Smooth muscle cell (in vitro differentiated cells): ENCODE measurements at regions not wholly inside any gene's neighbourhood (a gene's known extent, or its start where the extent isn't known, plus 50 kb on each side); places are given as distances from the start of the nearest gene placed in this dataset.
"Not testable (repeated sequence)": the region's sequence is repeated elsewhere in the genome, so short reads cannot be mapped to it uniquely, and the experiment has no call there.

Source experiments
- DNase-seq: peaks from one replicate; lab custom pipeline; 2025; ENCODE audit not compliant: unreplicated experiment; lab: John Stamatoyannopoulos, UW
- H2AFZ ChIP-seq: fragments of 200-600 bp; sonication (generic); 2 replicates; pipeline ENCODE4 v1.6.0; 2016; ENCODE audit warnings: antibody characterized with exemption, low read depth, mild to moderate bottlenecking
- H3F3A ChIP-seq: fragments of 200-600 bp; sonication (generic); 2 replicates; pipeline ENCODE4 v1.6.0; 2017; ENCODE audit warnings: antibody characterized with exemption, low read depth
- H3K27ac ChIP-seq: fragments of 200-600 bp; sonication (generic); 2 replicates; pipeline ENCODE4 v1.5.1; 2016; ENCODE audit warnings: low read depth, mild to moderate bottlenecking
- H3K27me3 ChIP-seq: fragments of 200-600 bp; sonication (generic); 2 replicates; pipeline ENCODE4 v1.6.1; 2016; ENCODE audit warnings: low read depth, mild to moderate bottlenecking
- H3K36me3 ChIP-seq: fragments of 200-600 bp; sonication (generic); 2 replicates; pipeline ENCODE4 v1.5.1; 2016; ENCODE audit warnings: low read depth
- H3K4me1 ChIP-seq: fragments of 200-600 bp; sonication (generic); 2 replicates; pipeline ENCODE4 v1.5.1; 2016; ENCODE audit warnings: low read depth
- H3K4me2 ChIP-seq: fragments of 200-600 bp; sonication (generic); 2 replicates; pipeline ENCODE4 v1.6.0; 2016; ENCODE audit warnings: mild to moderate bottlenecking
- H3K4me3 ChIP-seq: fragments of 200-600 bp; sonication (generic); 2 replicates; pipeline ENCODE4 v1.5.1; 2016; ENCODE audit warnings: mild to moderate bottlenecking
- H3K79me2 ChIP-seq: fragments of 200-600 bp; sonication (generic); 2 replicates; pipeline ENCODE4 v1.6.0; 2016; ENCODE audit warnings: low read depth, mild to moderate bottlenecking
- H3K9ac ChIP-seq: fragments of 200-600 bp; sonication (generic); 2 replicates; pipeline ENCODE4 v1.6.0; 2016; ENCODE audit warnings: low read depth
- H3K9me3 ChIP-seq: fragments of 200-600 bp; sonication (generic); replicated peaks from 2 replicates; pipeline ENCODE4 v1.5.1; 2016; ENCODE audit warnings: low read depth
- H4K20me1 ChIP-seq: fragments of 200-600 bp; sonication (generic); 2 replicates; pipeline ENCODE4 v1.6.0; 2016; ENCODE audit warnings: low read depth
- WGBS: methylation state at CpG from one replicate; pipeline ENCODE4 v1.1.7; 2016; ENCODE audit warnings: low lambda C conversion rate; 5-methylcytosine and 5-hydroxymethylcytosine counted together
- TF ChIP-seq, protein P1 (sequence below): fragments of 200-600 bp; sonication (generic); IDR thresholded peaks from 2 replicates; pipeline ENCODE4 v1.5.1; 2017; ENCODE audit warnings: borderline replicate concordance, mild to moderate bottlenecking, antibody characterized with exemption; ENCODE audit not compliant: insufficient read depth, poor library complexity, severe bottlenecking

- Histone ChIP-seq H3K79me2 (no peaks in the 10 kb centered on the region), H3K9me3 (no peaks in the 10 kb centered on the region), H3F3A (no peaks in the 10 kb centered on the region), H3K36me3 (no peaks in the 10 kb centered on the region), H3K9ac (no peak overlapping the region), H3K4me1 (no peaks in the 10 kb centered on the region), H4K20me1 (no peaks in the 10 kb centered on the region), H3K4me3 (no peak overlapping the region), H3K27me3 (no peaks in the 10 kb centered on the region), H3K27ac (no peak overlapping the region), H2AFZ (no peak overlapping the region), H3K4me2 (no peak overlapping the region)
- DNase-seq, result no peak
- TF ChIP-seq, protein P1, sequence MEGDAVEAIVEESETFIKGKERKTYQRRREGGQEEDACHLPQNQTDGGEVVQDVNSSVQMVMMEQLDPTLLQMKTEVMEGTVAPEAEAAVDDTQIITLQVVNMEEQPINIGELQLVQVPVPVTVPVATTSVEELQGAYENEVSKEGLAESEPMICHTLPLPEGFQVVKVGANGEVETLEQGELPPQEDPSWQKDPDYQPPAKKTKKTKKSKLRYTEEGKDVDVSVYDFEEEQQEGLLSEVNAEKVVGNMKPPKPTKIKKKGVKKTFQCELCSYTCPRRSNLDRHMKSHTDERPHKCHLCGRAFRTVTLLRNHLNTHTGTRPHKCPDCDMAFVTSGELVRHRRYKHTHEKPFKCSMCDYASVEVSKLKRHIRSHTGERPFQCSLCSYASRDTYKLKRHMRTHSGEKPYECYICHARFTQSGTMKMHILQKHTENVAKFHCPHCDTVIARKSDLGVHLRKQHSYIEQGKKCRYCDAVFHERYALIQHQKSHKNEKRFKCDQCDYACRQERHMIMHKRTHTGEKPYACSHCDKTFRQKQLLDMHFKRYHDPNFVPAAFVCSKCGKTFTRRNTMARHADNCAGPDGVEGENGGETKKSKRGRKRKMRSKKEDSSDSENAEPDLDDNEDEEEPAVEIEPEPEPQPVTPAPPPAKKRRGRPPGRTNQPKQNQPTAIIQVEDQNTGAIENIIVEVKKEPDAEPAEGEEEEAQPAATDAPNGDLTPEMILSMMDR, result no peak
- WGBS, result 85% methylated on average over 1 of the region's 1 CpG
Observed at GRCh38 chr10:81725851-81726250, 149.1 kb upstream of the NRG3 start.

DNA sequence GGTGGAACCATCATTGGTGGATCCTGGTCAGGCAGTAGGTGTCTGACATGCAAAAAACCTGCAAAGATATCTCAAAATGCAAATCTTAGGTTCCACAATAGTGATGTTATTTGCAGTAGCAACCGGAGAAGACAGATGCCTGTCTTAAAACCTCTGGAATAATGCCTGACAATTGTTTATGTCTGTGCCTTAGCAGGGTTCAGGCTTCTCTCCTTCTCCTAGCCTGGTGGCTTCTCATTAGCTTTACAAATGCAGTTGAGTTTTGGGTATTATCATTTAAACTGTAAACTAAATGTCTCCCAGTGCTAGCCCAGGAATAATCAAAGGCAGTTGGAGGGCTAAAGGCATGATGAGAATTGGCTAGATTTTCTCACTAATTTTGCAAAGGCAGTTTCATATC is 146.3 kb upstream of the NRG3 start:
- Histone ChIP-seq H3K36me3 (no peaks in the 10 kb centered on the region), H3K4me1 (no peaks in the 10 kb centered on the region), H3K9ac (no peak overlapping the region), H3K9me3 (no peaks in the 10 kb centered on the region), H3K4me2 (no peak overlapping the region), H3K4me3 (no peak overlapping the region), H2AFZ (no peak overlapping the region), H3F3A (no peaks in the 10 kb centered on the region), H4K20me1 (no peaks in the 10 kb centered on the region), H3K27ac (no peak overlapping the region), H3K27me3 (no peaks in the 10 kb centered on the region), H3K79me2 (no peaks in the 10 kb centered on the region)
- DNase-seq, result no peak
- WGBS, result 36% methylated on average over 1 of the region's 1 CpG
- TF ChIP-seq, protein P1, result no peak

DNA sequence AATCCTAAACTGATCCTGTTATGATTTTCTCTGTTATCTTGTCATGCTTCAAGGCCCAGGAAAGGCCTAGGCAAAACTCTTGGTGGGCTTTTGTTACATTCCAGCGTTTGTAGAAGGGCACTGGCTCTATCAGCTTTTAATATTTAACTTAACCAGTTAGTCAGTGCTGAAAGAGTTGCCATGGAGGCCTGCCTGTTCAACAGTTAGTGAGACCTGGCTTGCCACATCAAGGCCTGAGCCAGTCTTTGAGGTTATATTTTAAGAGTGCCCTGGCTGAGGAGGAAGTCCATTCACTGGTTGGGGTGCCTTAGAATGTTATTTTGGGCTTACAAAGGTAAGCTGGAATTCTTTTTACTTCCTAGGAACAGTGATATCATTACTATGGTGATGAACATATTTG is 144.1 kb upstream of the NRG3 start:
- no peak for DNase-seq
- 0% methylated on average over 1 of the region's 1 CpG for WGBS
- no peak overlapping the region for H3K9ac ChIP-seq
- H3K4me3 ChIP-seq, result no peak overlapping the region
- no peak overlapping the region for H3K4me2 ChIP-seq
- H2AFZ ChIP-seq, result no peak overlapping the region
- H3K9me3 ChIP-seq, result no peaks in the 10 kb centered on the region
- H3F3A ChIP-seq, result no peaks in the 10 kb centered on the region
- no peaks in the 10 kb centered on the region for H3K79me2 ChIP-seq
- H4K20me1 ChIP-seq, result no peaks in the 10 kb centered on the region
- no peaks in the 10 kb centered on the region for H3K36me3 ChIP-seq
- H3K4me1 ChIP-seq, result no peaks in the 10 kb centered on the region
- no peaks in the 10 kb centered on the region for H3K27me3 ChIP-seq
- no peak overlapping the region for H3K27ac ChIP-seq
- TF ChIP-seq, protein P1, result no peak

GRCh38 chr10:81733542-81733941 is 141.5 kb upstream of the NRG3 start:
- Histone ChIP-seq H3K27ac (no peak overlapping the region), H2AFZ (no peak overlapping the region), H3K4me3 (no peak overlapping the region), H3K79me2 (no peaks in the 10 kb centered on the region), H3K9ac (no peak overlapping the region), H4K20me1 (no peaks in the 10 kb centered on the region), H3K36me3 (no peaks in the 10 kb centered on the region), H3F3A (no peaks in the 10 kb centered on the region), H3K4me1 (no peaks in the 10 kb centered on the region), H3K4me2 (no peak overlapping the region), H3K9me3 (no peaks in the 10 kb centered on the region), H3K27me3 (no peaks in the 10 kb centered on the region)
- no peak for DNase-seq
- TF ChIP-seq, protein P1, result no peak
- 81% methylated on average over 1 of the region's 1 CpG for WGBS

DNA sequence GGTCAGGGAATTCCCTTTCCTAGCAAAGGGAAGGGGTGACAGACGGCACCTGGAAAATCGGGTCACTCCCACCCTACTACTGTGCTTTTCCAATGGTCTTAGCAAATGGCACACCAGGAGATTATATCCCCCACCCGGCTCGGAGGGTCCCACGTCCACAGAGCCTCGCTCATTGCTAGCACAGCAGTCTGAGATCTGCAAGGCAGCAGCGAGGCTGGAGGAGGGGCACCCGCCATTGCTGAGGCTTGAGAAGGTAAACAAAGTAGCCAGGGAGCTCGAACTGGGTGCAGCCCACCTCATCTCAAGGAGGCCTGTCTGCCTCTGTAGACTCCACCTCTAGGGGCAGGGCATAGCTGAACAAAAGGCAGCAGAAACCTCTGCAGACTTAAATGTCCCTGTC is 139.8 kb upstream of the NRG3 start:
- not testable (repeated sequence) for H3K4me1 ChIP-seq, H3K27me3 ChIP-seq, H3K9me3 ChIP-seq, H3F3A ChIP-seq, DNase-seq, H3K9ac ChIP-seq, H4K20me1 ChIP-seq, H3K79me2 ChIP-seq, H3K36me3 ChIP-seq, H2AFZ ChIP-seq, H3K4me3 ChIP-seq, H3K4me2 ChIP-seq, H3K27ac ChIP-seq
- 83% methylated on average over 9 of the region's 9 CpGs for WGBS
